HEK293 (cell line): ENCODE measurements at regions not wholly inside any gene's neighbourhood (a gene's known extent, or its start where the extent isn't known, plus 50 kb on each side); places are given as distances from the start of the nearest gene placed in this dataset.

ENCODE experiments used
- CTCF ChIA-PET: fragments of 350-600 bp; formaldehyde crosslinking; extraction: SDS; loops from one replicate; lab custom pipeline; 2021; ENCODE audit warnings: antibody characterized with exemption; lab: Yijun Ruan, JAX
- POLR2A ChIA-PET: fragments of 300-600 bp; formaldehyde crosslinking; extraction: SDS; loops from one replicate; lab custom pipeline; 2020; ENCODE audit warnings: antibody characterized with exemption, inconsistent platforms; lab: Yijun Ruan, JAX
- H3K27ac ChIP-seq: fragments of 200-500 bp; sonication (Bioruptor generic); 2 replicates; pipeline ENCODE4 v1.5.1; 2014; ENCODE audit warnings: low read depth, low read length, control low read depth, inconsistent platforms; ENCODE audit errors: extremely low read depth
- H3K36me3 ChIP-seq, 2 experiments: fragments of 200-500 bp in 1 of 2; sonication (Bioruptor generic) in 1 of 2; 1 replicate in 1 of 2; 2 replicates in 1 of 2; pipeline ENCODE4 v1.5.1; 2014 to 2017; ENCODE audit warnings: inconsistent platforms in 2 of 2, low read length in 2 of 2; ENCODE audit not compliant: control insufficient read depth in 2 of 2, insufficient read depth in 1 of 2
- H3K4me1 ChIP-seq: fragments of 200-500 bp; sonication (Bioruptor generic); 2 replicates; pipeline ENCODE4 v1.5.1; 2014; ENCODE audit warnings: mild to moderate bottlenecking, low read length, inconsistent platforms; ENCODE audit not compliant: control insufficient read depth, insufficient read depth
- H3K4me3 ChIP-seq: 2 replicates; pipeline ENCODE4 v1.5.1; 2011; ENCODE audit warnings: low read depth, mild to moderate bottlenecking, control low read depth, low read length, moderate library complexity
- H3K9me3 ChIP-seq: fragments of 200-500 bp; sonication (Bioruptor generic); 2 replicates; pipeline ENCODE4 v1.5.1; 2014; ENCODE audit warnings: low read depth, low read length, inconsistent platforms; ENCODE audit not compliant: control insufficient read depth, insufficient read depth
- HOXA7 ChIP-seq: sonication (generic); formaldehyde crosslinking; IDR thresholded peaks from 2 replicates; pipeline ENCODE4 v1.8.1; 2022; ENCODE audit warnings: missing genetic modification reagents, borderline replicate concordance
- KLF7 ChIP-seq: fragments of 450-650 bp; formaldehyde crosslinking; IDR thresholded peaks from 2 replicates; pipeline ENCODE4 v1.5.1; 2016; ENCODE audit warnings: missing biosample characterization, missing genetic modification characterization, borderline replicate concordance
- SETDB1 ChIP-seq: IDR thresholded peaks from one replicate; pipeline ENCODE4 v1.6.1; 2017; ENCODE audit warnings: mild to moderate bottlenecking, low read length, moderate library complexity, mixed read lengths; ENCODE audit not compliant: insufficient read length
- ZBTB17 ChIP-seq: fragments of 450-650 bp; formaldehyde crosslinking; IDR thresholded peaks from 2 replicates; pipeline ENCODE4 v1.5.1; 2016; ENCODE audit warnings: missing biosample characterization, missing genetic modification characterization
- ZBTB20 ChIP-seq: fragments of 450-650 bp; formaldehyde crosslinking; IDR thresholded peaks from 2 replicates; pipeline ENCODE4 v1.5.1; 2016; ENCODE audit warnings: missing biosample characterization, missing genetic modification characterization
- ZNF184 ChIP-seq: fragments of 450-650 bp; IDR thresholded peaks from 2 replicates; pipeline ENCODE4 v1.5.1; 2018; ENCODE audit warnings: missing biosample characterization, mild to moderate bottlenecking, missing genetic modification characterization
- ZNF341 ChIP-seq: fragments of 450-650 bp; formaldehyde crosslinking; IDR thresholded peaks from 2 replicates; pipeline ENCODE4; 2016; ENCODE audit warnings: low read depth, missing biosample characterization, missing genetic modification characterization
- ZNF48 ChIP-seq: fragments of 450-650 bp; formaldehyde crosslinking; IDR thresholded peaks from 2 replicates; pipeline ENCODE4 v1.5.1; 2016; ENCODE audit warnings: missing biosample characterization, missing genetic modification characterization
- ZNF514 ChIP-seq: fragments of 450-650 bp; formaldehyde crosslinking; IDR thresholded peaks from 2 replicates; pipeline ENCODE4 v1.5.1; 2016; ENCODE audit warnings: missing biosample characterization, missing genetic modification characterization
- ZNF571 ChIP-seq: fragments of 450-650 bp; formaldehyde crosslinking; IDR thresholded peaks from 2 replicates; pipeline ENCODE4 v1.5.0; 2017; ENCODE audit warnings: missing biosample characterization, missing genetic modification characterization
- ZNF660 ChIP-seq: fragments of 450-650 bp; IDR thresholded peaks from 2 replicates; pipeline ENCODE4 v1.5.1; 2018; ENCODE audit warnings: missing biosample characterization, mild to moderate bottlenecking, missing genetic modification characterization
- ZNF76 ChIP-seq: fragments of 450-650 bp; formaldehyde crosslinking; IDR thresholded peaks from 2 replicates; pipeline ENCODE4; 2016; ENCODE audit warnings: low read depth, missing biosample characterization, missing genetic modification characterization, borderline replicate concordance
- ZNF776 ChIP-seq: fragments of 450-650 bp; formaldehyde crosslinking; IDR thresholded peaks from 2 replicates; pipeline ENCODE4 v1.5.0; 2017; ENCODE audit warnings: missing biosample characterization, missing genetic modification characterization, borderline replicate concordance
- ZNF830 ChIP-seq: fragments of 450-650 bp; IDR thresholded peaks from 2 replicates; pipeline ENCODE4 v1.5.0; 2018; ENCODE audit warnings: missing biosample characterization, missing genetic modification characterization, low read depth, mild to moderate bottlenecking, moderate library complexity
- TF ChIP-seq, protein P1 (sequence below): fragments of 450-650 bp; formaldehyde crosslinking; IDR thresholded peaks from 2 replicates; pipeline ENCODE4 v1.5.1; 2016; ENCODE audit warnings: missing biosample characterization, missing genetic modification characterization
- TF ChIP-seq, protein P2 (sequence below): fragments of 450-650 bp; formaldehyde crosslinking; IDR thresholded peaks from 2 replicates; pipeline ENCODE4 v1.5.1; 2017; ENCODE audit warnings: missing biosample characterization, missing genetic modification characterization
- TF ChIP-seq, protein P3 (sequence below): fragments of 450-650 bp; formaldehyde crosslinking; IDR thresholded peaks from 2 replicates; pipeline ENCODE4 v1.5.1; 2016; ENCODE audit warnings: missing biosample characterization, missing genetic modification characterization

DNA sequence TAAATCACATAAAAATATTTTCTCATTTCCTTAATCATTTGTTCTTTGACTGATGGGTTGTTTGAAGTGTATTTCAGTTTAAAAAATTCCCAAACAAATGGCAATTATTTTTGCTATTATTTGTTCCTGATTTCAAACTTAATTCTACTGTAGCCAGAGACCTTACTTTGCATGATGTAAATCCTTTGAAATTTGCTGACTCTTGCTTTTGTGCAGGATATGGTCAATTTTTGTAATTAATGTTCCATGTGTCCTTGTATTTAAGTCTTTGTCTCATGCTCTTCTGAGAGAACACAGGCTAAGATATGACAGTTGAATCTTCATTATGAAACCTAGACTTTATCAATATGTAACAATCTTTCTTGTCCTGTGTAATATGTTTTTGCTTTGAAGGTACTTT, 295.0 kb upstream of the CHD6 start:
- POLR2A ChIA-PET = no interaction called here
- H3K4me3 ChIP-seq = no peak overlapping the region

DNA sequence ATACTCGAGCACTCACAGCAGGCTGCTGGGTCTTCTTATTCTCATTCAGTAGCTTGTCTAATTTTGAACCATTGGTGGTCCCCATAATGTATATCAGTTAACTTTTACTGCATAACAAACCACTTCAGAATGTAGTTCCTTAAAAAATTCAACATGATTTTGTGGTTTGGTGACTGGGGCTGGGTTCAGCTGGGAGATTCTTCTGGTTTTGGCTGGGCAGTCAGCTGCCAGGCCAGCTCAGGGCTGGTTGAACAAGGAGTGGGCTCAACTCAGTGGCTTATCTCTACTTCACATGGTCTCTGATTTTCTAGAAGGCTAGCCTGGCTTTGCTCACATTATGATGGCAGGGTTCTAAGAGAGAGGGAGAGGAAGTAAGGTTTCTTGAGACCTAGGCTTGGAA, 292.4 kb upstream of the CHD6 start:
- no peak overlapping the region for H3K4me3 ChIP-seq
- ChIA-PET CTCF (no interaction called here), POLR2A (no interaction called here)
- no peaks in the 10 kb centered on the region for H3K36me3 ChIP-seq
- no peaks in the 10 kb centered on the region for H3K4me1 ChIP-seq
- no peaks in the 10 kb centered on the region for H3K9me3 ChIP-seq
- TF ChIP-seq SETDB1 (no peak), ZNF514 (no peak), KLF7 (tag by site-specific recombination) (no peak), ZNF48 (tag by site-specific recombination) (no peak), ZNF571 (tag by site-specific recombination) (no peak), ZBTB17 (tag by site-specific recombination) (no peak)
- no peak overlapping the region for H3K27ac ChIP-seq

More for the DNA sequence above, 295.0 kb upstream of the CHD6 start:
- H3K36me3 ChIP-seq = no peaks in the 10 kb centered on the region
- TF ChIP-seq, protein P1, sequence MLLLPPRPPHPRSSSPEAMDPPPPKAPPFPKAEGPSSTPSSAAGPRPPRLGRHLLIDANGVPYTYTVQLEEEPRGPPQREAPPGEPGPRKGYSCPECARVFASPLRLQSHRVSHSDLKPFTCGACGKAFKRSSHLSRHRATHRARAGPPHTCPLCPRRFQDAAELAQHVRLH (tag by site-specific recombination) = no peak
- no peak for TF ChIP-seq HOXA7 (CRISPR knock-in tag)
- TF ChIP-seq ZNF341 (tag by site-specific recombination) = no peak
- no peak for TF ChIP-seq ZBTB17 (tag by site-specific recombination)
- no peak for TF ChIP-seq ZNF830 (tag by site-specific recombination)
- TF ChIP-seq ZNF76 (tag by site-specific recombination) = no peak
- no peak for TF ChIP-seq ZNF660 (tag by site-specific recombination)
- no peak for TF ChIP-seq ZNF776
- TF ChIP-seq KLF7 (tag by site-specific recombination) = no peak
- TF ChIP-seq, all 188 proteins: peak for 0
- CTCF ChIA-PET = no interaction called here
- Histone ChIP-seq H3K27ac (no peak overlapping the region), H3K4me1 (no peaks in the 10 kb centered on the region), H3K9me3 (no peaks in the 10 kb centered on the region)

DNA sequence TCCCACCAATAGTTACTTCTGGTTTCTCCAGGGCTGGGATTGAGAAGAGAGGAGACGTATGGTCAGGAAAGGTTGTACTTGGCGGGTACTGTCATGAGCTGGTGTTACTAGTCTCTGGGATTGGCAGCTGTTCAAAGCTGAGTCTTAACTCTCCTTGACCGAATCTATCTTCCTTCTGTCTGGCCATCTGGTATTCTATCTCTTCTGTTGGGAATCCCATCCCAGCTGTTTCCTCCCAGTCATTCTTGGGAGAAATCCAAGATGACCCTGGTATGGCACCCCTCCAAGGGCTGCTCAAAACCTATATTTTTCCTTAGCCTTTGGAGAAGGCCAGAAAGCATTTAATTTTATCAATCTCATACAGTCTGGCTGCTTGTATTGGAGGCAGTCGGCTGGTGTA, 287.0 kb upstream of the CHD6 start:
- Histone ChIP-seq H3K36me3 (no peaks in the 10 kb centered on the region), H3K4me1 (no peaks in the 10 kb centered on the region), H3K4me3 (no peak overlapping the region), H3K9me3 (no peaks in the 10 kb centered on the region), H3K27ac (no peak overlapping the region)
- ChIA-PET POLR2A (no interaction called here), CTCF (interaction anchor here (1.9 kb wide), 1 partner anchor 16 kb away, joined by 6 read pairs; no protein-coding TSS in a partner anchor)
- TF ChIP-seq KLF7 (tag by site-specific recombination) (no peak), ZNF184 (tag by site-specific recombination) (no peak), ZBTB20 (tag by site-specific recombination) (no peak)
- TF ChIP-seq, protein P2, sequence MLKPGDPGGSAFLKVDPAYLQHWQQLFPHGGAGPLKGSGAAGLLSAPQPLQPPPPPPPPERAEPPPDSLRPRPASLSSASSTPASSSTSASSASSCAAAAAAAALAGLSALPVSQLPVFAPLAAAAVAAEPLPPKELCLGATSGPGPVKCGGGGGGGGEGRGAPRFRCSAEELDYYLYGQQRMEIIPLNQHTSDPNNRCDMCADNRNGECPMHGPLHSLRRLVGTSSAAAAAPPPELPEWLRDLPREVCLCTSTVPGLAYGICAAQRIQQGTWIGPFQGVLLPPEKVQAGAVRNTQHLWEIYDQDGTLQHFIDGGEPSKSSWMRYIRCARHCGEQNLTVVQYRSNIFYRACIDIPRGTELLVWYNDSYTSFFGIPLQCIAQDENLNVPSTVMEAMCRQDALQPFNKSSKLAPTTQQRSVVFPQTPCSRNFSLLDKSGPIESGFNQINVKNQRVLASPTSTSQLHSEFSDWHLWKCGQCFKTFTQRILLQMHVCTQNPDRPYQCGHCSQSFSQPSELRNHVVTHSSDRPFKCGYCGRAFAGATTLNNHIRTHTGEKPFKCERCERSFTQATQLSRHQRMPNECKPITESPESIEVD (tag by site-specific recombination) = no peak
- TF ChIP-seq, protein P3, sequence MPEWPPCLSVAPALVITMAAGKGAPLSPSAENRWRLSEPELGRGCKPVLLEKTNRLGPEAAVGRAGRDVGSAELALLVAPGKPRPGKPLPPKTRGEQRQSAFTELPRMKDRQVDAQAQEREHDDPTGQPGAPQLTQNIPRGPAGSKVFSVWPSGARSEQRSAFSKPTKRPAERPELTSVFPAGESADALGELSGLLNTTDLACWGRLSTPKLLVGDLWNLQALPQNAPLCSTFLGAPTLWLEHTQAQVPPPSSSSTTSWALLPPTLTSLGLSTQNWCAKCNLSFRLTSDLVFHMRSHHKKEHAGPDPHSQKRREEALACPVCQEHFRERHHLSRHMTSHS (tag by site-specific recombination) = no peak
